HL-60 (cell line): ENCODE measurements at regions not wholly inside any gene's neighbourhood (a gene's known extent, or its start where the extent isn't known, plus 50 kb on each side); places are given as distances from the start of the nearest gene placed in this dataset.

Source experiments
- DNase-seq, 2 experiments: peaks; one replicate each; pipeline ENCODE4 v3.0.0-alpha.2; 2010 to 2020; ENCODE audit warnings: low read depth in 1 of 2, low spot score in 1 of 2
- H3K27ac ChIP-seq: fragments of 250-450 bp; sonication (Bioruptor Pico); replicated peaks from 2 replicates; pipeline ENCODE4 v1.5.1; 2020; ENCODE audit warnings: mild to moderate bottlenecking, moderate library complexity
- H3K27me3 ChIP-seq: fragments of 250-450 bp; sonication (Bioruptor Pico); 2 replicates; pipeline ENCODE4 v1.5.1; 2021; ENCODE audit warnings: mild to moderate bottlenecking, moderate library complexity; ENCODE audit not compliant: insufficient read depth, poor library complexity, severe bottlenecking
- H3K4me3 ChIP-seq: replicated peaks from 2 replicates; pipeline ENCODE4 v1.5.1; 2011; ENCODE audit warnings: mild to moderate bottlenecking, control low read depth, low read length; ENCODE audit not compliant: insufficient read depth
- GABPA ChIP-seq: IDR thresholded peaks from 2 replicates; pipeline ENCODE4 v1.6.1; 2012; ENCODE audit warnings: low read depth
- POLR2AphosphoS5 ChIP-seq: IDR thresholded peaks from 2 replicates; pipeline ENCODE4 v1.6.1; 2012; ENCODE audit warnings: low read depth
- SPI1 ChIP-seq: IDR thresholded peaks from 2 replicates; pipeline ENCODE4 v1.6.1; 2012; ENCODE audit warnings: low read depth, mild to moderate bottlenecking, borderline replicate concordance
- TF ChIP-seq, protein P1 (sequence below): IDR thresholded peaks from one replicate; pipeline ENCODE4 v1.5.1; 2011; ENCODE audit warnings: low read length, control low read depth, inconsistent platforms; ENCODE audit not compliant: insufficient read depth
- TF ChIP-seq, protein P2 (sequence below): IDR thresholded peaks from 2 replicates; pipeline ENCODE4 v1.6.1; 2012; ENCODE audit warnings: low read depth; ENCODE audit not compliant: insufficient replicate concordance

DNA sequence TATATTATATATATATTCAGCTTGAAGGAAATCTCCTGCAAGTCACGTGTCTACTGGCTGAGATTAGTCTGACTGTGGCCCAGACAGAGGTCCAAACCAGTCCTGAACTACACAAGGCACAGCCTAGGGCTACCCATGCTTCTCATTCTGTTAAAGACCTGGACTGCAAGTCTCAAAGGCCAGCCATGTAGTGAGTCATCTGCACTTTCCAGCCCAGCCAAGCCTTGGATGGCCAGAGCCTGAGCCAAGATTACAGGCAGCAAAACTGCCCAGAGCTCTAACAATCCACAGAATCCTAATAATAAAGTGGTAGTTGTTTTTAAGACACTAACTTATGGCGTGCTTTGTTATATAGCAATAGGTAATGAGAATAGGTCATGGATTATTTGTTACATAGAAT lies 259.6 kb downstream of the SS18 start:
- no peak for TF ChIP-seq SPI1
- TF ChIP-seq, protein P1, sequence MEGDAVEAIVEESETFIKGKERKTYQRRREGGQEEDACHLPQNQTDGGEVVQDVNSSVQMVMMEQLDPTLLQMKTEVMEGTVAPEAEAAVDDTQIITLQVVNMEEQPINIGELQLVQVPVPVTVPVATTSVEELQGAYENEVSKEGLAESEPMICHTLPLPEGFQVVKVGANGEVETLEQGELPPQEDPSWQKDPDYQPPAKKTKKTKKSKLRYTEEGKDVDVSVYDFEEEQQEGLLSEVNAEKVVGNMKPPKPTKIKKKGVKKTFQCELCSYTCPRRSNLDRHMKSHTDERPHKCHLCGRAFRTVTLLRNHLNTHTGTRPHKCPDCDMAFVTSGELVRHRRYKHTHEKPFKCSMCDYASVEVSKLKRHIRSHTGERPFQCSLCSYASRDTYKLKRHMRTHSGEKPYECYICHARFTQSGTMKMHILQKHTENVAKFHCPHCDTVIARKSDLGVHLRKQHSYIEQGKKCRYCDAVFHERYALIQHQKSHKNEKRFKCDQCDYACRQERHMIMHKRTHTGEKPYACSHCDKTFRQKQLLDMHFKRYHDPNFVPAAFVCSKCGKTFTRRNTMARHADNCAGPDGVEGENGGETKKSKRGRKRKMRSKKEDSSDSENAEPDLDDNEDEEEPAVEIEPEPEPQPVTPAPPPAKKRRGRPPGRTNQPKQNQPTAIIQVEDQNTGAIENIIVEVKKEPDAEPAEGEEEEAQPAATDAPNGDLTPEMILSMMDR = no peak
- TF ChIP-seq GABPA = no peak
- TF ChIP-seq, protein P2, sequence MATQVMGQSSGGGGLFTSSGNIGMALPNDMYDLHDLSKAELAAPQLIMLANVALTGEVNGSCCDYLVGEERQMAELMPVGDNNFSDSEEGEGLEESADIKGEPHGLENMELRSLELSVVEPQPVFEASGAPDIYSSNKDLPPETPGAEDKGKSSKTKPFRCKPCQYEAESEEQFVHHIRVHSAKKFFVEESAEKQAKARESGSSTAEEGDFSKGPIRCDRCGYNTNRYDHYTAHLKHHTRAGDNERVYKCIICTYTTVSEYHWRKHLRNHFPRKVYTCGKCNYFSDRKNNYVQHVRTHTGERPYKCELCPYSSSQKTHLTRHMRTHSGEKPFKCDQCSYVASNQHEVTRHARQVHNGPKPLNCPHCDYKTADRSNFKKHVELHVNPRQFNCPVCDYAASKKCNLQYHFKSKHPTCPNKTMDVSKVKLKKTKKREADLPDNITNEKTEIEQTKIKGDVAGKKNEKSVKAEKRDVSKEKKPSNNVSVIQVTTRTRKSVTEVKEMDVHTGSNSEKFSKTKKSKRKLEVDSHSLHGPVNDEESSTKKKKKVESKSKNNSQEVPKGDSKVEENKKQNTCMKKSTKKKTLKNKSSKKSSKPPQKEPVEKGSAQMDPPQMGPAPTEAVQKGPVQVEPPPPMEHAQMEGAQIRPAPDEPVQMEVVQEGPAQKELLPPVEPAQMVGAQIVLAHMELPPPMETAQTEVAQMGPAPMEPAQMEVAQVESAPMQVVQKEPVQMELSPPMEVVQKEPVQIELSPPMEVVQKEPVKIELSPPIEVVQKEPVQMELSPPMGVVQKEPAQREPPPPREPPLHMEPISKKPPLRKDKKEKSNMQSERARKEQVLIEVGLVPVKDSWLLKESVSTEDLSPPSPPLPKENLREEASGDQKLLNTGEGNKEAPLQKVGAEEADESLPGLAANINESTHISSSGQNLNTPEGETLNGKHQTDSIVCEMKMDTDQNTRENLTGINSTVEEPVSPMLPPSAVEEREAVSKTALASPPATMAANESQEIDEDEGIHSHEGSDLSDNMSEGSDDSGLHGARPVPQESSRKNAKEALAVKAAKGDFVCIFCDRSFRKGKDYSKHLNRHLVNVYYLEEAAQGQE = no peak
- TF ChIP-seq POLR2AphosphoS5 = no peak
- no peak overlapping the region for H3K4me3 ChIP-seq
- no peak for DNase-seq
- H3K27me3 ChIP-seq = peaks cover 4% of the 10 kb centered on the region
- H3K27ac ChIP-seq = no peak overlapping the region

DNA sequence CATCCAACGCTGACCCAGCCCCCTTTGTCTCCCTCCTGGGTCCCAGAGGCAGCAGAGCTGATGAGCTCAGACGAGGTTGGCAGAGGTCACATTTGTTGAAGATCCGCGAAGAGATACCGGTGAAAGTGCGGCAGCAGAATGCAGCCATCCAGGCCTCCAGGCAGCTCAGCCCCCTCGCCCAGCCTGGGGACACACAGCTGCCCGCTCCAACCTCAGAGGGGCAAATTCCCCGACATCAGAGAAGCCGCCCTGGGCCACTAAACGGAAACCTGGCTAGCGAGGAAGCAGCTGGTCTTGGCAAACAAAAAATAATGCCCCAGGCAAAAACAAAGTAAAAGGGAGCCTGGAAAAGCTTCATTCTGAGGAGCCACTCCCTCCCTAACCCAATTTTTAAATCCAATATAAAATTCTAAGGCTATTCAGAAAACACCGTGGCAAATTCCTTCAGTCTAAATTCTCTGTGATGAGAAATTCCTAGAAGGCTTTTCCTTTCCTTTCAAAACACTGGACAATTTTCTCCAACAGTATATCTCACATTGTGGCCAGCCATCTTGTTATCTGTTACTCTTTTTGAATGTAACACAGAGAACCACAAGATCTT lies 262.4 kb downstream of the SS18 start:
- no peak for DNase-seq

DNA sequence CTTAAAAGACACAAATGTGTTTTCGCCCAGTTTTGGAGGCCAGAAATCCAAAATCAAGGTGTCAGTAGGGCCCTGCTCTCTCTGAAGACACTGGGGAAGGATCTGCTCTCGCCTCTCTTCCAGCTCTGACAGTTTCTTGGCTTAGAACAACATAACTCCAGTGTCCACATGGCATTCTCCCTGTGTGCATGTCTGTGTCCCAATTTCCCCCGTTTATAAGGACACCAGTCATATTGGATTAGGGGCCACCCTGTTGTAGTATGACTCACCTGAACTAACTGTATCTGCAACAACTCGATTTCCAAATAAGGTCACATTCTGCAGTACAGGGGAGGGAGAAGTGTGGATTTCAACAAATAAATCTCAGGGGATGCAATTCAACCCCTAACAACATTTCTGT lies 263.2 kb downstream of the SS18 start:
- DNase-seq = no peak
- TF ChIP-seq, protein P2 = no peak
- no peak for TF ChIP-seq SPI1
- TF ChIP-seq, protein P1 = no peak
- TF ChIP-seq POLR2AphosphoS5 = no peak
- TF ChIP-seq GABPA = no peak
- Histone ChIP-seq H3K4me3 (no peak overlapping the region), H3K27ac (no peak overlapping the region), H3K27me3 (peaks cover 5% of the 10 kb centered on the region)

More for the DNA sequence above, 262.4 kb downstream of the SS18 start:
- Histone ChIP-seq H3K27me3 (peaks cover 5% of the 10 kb centered on the region), H3K4me3 (no peak overlapping the region), H3K27ac (no peak overlapping the region)
- TF ChIP-seq GABPA (no peak), SPI1 (no peak), POLR2AphosphoS5 (no peak)
- TF ChIP-seq, protein P2 = no peak
- TF ChIP-seq, protein P1 = no peak
